Gastroesophageal sphincter (tissue), 4 donors: ENCODE measurements at regions not wholly inside any gene's neighbourhood (a gene's known extent, or its start where the extent isn't known, plus 50 kb on each side); places are given as distances from the start of the nearest gene placed in this dataset.

Experiments used
- ATAC-seq: fragments of 150-250 bp; one replicate; pipeline ENCODE4 v1.9.1; 2016; ENCODE audit warnings: mild to moderate bottlenecking, moderate library complexity
- H3K27ac ChIP-seq, 4 donors: fragments of 200-600 bp; sonication (generic) in 3 of 4; 1 replicate in 3 of 4; 2 replicates in 1 of 4; pipeline ENCODE4 v1.5.1; 2016 to 2019
- H3K27me3 ChIP-seq: fragments of 200-600 bp; sonication (generic); one replicate; pipeline ENCODE4 v1.5.1; 2019
- H3K36me3 ChIP-seq, 2 donors: fragments of 200-600 bp; sonication (generic); one replicate each; pipeline ENCODE4 v1.5.1; 2019; ENCODE audit warnings: control low read depth in 1 of 2
- H3K4me1 ChIP-seq, 3 donors: fragments of 200-600 bp; sonication (generic); 1 replicate in 2 of 3; 2 replicates in 1 of 3; pipeline ENCODE4 v1.5.1; 2016 to 2019; ENCODE audit warnings: control low read depth in 2 of 3
- H3K4me3 ChIP-seq, 2 donors: fragments of 200-600 bp; sonication (generic); one replicate each; pipeline ENCODE4 v1.5.1; 2019; ENCODE audit warnings: mild to moderate bottlenecking in 1 of 2, moderate library complexity in 1 of 2
- H3K9me3 ChIP-seq, 3 donors: fragments of 200-600 bp; sonication (generic); one replicate each; pipeline ENCODE4 v1.5.1; 2017 to 2019; ENCODE audit warnings: control low read depth in 2 of 3
- EP300 ChIP-seq: sonication (generic); formaldehyde crosslinking; IDR thresholded peaks from one replicate; pipeline ENCODE4 v1.6.1; 2017; ENCODE audit warnings: antibody characterized with exemption, mild to moderate bottlenecking
- POLR2A ChIP-seq, 2 donors: fragments of 450-650 bp; IDR thresholded peaks; one replicate each; pipeline ENCODE4 v1.6.1; 2017; ENCODE audit warnings: antibody characterized with exemption in 2 of 2, mild to moderate bottlenecking in 2 of 2, moderate library complexity in 1 of 2
- POLR2AphosphoS5 ChIP-seq: sonication (generic); formaldehyde crosslinking; IDR thresholded peaks from one replicate; pipeline ENCODE4 v1.6.1; 2017; ENCODE audit warnings: antibody characterized with exemption
- WGBS, 2 donors: methylation state at CpG; one replicate each; pipeline ENCODE4 v1.1.5; 2018; ENCODE audit warnings: low coverage in 1 of 2; 5-methylcytosine and 5-hydroxymethylcytosine counted together
- TF ChIP-seq, protein P1 (sequence below), 4 experiments: fragments of 200-600 bp in 2 of 4; fragments of 450-650 bp in 2 of 4; sonication (generic) in 1 of 4; IDR thresholded peaks; one replicate each; pipeline ENCODE4 v1.5.1; 2017 to 2019; ENCODE audit warnings: antibody characterized with exemption in 4 of 4, mild to moderate bottlenecking in 2 of 4, moderate library complexity in 2 of 4

DNA sequence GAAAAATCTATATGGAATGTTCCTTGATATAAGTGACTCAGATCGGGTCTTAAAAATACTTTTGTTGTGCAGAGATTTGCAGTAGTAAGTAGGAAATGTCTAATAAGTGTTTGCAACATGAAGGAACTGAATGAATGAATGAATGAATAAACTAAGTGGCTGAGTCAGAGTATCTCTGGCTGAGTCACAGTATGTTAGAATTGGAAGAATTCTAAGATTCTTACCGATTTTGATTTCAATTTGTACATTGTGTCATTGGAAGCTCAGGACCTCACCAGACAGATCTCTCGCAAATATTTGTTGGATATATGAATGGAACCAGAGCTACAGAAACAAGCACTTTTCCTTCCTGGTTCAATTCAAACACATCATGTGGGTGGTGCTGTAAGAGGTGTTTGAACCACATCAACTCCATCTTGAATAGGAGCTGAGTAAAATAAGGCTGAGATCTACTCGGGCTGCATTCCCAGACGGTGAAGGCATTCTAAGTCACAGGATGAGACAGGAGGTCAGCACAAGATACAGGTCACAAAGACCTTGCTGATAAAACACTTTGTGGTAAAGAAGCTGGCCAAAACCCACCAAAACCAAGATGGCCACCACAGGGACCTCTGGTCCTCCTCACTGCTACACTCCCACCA, 123.9 kb upstream of the FOXN3 start:
- Histone ChIP-seq H3K9me3 (no peaks in the 10 kb centered on the region), H3K4me1 (peaks cover 0 to 19% (median 8%) of the 10 kb centered on the region in 3 donors), H3K27ac (no peak overlapping the region), H3K27me3 (no peaks in the 10 kb centered on the region), H3K4me3 (no peak overlapping the region), H3K36me3 (no peaks in the 10 kb centered on the region)
- TF ChIP-seq, protein P1, sequence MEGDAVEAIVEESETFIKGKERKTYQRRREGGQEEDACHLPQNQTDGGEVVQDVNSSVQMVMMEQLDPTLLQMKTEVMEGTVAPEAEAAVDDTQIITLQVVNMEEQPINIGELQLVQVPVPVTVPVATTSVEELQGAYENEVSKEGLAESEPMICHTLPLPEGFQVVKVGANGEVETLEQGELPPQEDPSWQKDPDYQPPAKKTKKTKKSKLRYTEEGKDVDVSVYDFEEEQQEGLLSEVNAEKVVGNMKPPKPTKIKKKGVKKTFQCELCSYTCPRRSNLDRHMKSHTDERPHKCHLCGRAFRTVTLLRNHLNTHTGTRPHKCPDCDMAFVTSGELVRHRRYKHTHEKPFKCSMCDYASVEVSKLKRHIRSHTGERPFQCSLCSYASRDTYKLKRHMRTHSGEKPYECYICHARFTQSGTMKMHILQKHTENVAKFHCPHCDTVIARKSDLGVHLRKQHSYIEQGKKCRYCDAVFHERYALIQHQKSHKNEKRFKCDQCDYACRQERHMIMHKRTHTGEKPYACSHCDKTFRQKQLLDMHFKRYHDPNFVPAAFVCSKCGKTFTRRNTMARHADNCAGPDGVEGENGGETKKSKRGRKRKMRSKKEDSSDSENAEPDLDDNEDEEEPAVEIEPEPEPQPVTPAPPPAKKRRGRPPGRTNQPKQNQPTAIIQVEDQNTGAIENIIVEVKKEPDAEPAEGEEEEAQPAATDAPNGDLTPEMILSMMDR (IDR thresholded peaks at IDR 0.05), result no peak
- no peak for TF ChIP-seq POLR2AphosphoS5
- no peak for TF ChIP-seq POLR2A (IDR thresholded peaks at IDR 0.05)
- TF ChIP-seq EP300, result no peak
- ATAC-seq, result no peak
- 83 to 85% methylated on average over 3 to 5 of the region's 5 CpGs for WGBS, 2 donors

DNA sequence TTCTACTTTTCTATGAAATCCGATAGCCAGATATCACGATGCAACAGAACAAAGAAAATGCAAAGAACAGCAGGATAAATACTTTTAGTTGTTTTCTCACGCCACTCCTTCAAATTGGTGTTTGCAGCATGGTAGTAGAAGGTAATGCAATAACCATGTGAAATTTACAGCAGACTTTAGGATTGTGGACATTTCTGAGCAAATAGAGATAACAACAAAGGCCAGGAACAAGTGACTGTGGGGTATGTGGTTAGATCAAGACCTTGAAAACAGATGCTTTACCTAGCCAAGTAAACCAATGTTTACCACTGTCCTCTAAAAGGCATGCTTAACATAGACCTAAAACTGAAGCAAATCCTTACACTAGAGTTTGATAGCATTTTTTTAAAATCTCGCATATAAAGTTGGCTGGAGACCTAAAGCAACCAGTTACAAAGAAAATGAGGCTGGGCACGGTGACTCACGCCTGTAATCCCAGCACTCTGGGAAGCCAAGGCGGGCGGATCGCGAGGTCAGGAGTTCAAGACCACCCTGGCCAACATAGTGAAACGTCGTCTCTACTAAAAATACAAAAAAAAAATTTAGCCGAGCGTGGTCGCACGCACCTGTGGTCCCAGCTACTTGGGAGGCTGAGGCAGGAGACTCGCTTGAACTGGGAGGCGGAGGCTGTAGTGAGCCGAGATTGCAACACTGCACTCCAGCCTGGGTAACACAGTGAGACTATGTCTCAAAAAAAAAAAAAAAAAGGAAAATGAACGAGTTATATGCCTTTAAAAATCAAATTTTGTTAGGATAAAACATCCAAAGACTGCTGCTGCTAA, 123.2 kb upstream of the FOXN3 start:
- Histone ChIP-seq H3K27me3 (no peaks in the 10 kb centered on the region), H3K27ac (no peak overlapping the region), H3K4me3 (no peak overlapping the region), H3K4me1 (peaks cover 0 to 26% (median 14%) of the 10 kb centered on the region in 3 donors), H3K9me3 (no peaks in the 10 kb centered on the region), H3K36me3 (no peaks in the 10 kb centered on the region)
- TF ChIP-seq POLR2A (IDR thresholded peaks at IDR 0.05) (no peak), POLR2AphosphoS5 (no peak), EP300 (no peak)
- TF ChIP-seq, protein P1 (IDR thresholded peaks at IDR 0.05), result no peak
- 89 to 94% methylated on average over 9 to 17 of the region's 20 CpGs for WGBS, 2 donors
- no peak for ATAC-seq

DNA sequence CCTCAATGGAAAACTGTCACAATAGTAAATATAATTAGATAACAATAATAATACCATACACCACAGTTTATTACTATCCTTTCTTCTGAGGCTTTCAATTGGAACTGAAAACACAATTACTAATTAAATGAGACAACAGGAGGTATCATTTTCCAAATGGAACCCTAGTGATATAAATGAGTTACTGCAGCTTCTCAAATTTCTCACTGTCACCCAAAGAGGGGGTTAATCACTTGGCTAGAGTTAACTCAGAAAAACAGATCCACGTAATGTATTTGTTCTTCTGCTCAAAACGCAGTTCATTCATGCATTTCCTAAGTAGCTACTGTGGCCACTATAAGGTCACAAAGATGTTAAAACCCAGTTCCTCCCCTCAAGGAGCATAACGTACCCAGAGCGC, 120.9 kb upstream of the FOXN3 start:
- no peaks in the 10 kb centered on the region for H3K9me3 ChIP-seq
- ATAC-seq, result no peak
- no peak overlapping the region for H3K27ac ChIP-seq
- no peak overlapping the region for H3K4me3 ChIP-seq
- WGBS, 2 donors, result 88% methylated on average over 2 to 4 of the region's 4 CpGs
- peaks cover 0 to 26% (median 12%) of the 10 kb centered on the region in 3 donors for H3K4me1 ChIP-seq
- no peaks in the 10 kb centered on the region for H3K27me3 ChIP-seq
- TF ChIP-seq POLR2A (IDR thresholded peaks at IDR 0.05) (no peak), POLR2AphosphoS5 (no peak), EP300 (no peak)
- TF ChIP-seq, protein P1 (IDR thresholded peaks at IDR 0.05), result no peak
- no peaks in the 10 kb centered on the region for H3K36me3 ChIP-seq

DNA sequence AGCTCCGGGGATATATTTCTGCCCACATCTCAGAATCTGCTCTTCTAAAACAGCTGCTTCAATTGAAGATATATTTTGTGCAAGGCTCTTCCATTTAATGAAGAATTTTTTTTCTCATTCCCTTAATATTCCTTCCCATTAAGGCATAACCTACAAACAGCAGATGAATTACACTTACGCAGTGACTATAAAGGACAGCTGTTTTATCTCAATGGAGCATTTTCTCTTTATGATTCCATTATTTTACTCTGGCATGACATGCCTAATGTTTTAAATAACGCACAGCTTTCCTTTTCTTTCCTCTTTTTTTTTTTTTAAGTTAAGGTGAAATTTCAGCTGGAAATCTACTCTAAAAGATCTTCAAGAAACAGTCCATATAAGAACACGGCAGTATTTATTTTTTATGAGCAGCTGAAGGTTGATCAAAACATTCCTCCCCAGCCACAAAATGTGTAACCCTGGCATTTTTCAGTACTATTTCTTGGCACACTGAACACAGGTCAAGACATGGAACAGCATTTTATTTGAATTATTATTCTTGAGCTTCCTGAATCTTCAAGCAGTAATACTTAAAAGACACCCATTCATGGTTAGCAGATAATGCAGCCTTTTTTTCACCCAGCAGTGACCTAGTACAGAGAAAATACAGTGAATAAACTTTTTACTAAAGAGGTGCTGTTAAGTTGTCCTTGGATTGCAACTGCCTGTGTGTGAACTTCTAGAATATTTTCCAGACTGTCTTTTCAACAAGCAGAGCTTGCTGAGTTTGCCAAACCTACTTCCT, 118.1 kb upstream of the FOXN3 start:
- Histone ChIP-seq H3K4me1 (peaks cover 0 to 35% (median 9%) of the 10 kb centered on the region in 3 donors), H3K9me3 (no peaks in the 10 kb centered on the region), H3K36me3 (no peaks in the 10 kb centered on the region), H3K27me3 (no peaks in the 10 kb centered on the region), H3K27ac (peak overlapping the region in 1 of 4 donors; percentile 24), H3K4me3 (no peak overlapping the region)
- whole genome bisulfite sequencing, 2 donors, result 34 to 43% methylated on average over 3 to 4 of the region's 4 CpGs
- ATAC-seq, result no peak
- TF ChIP-seq POLR2AphosphoS5 (no peak), POLR2A (IDR thresholded peaks at IDR 0.05) (no peak), EP300 (no peak)
- TF ChIP-seq, protein P1 (IDR thresholded peaks at IDR 0.05), result no peak
